ENCODE measurements at regions not wholly inside any gene's neighbourhood (a gene's known extent, or its start where the extent isn't known, plus 50 kb on each side); places are given as distances from the start of the nearest gene placed in this dataset.

GRCh38 chr5:165609871-165610270, 2104.5 kb downstream of the MAT2B start:
- peak overlapping the region in 1 of 3 donors; percentile 11 for H3K27ac Mint-ChIP-seq
- no peaks in the 10 kb centered on the region for H3K36me3 Mint-ChIP-seq
- Histone ChIP-seq H3K4me3 (ENCODE audit: low read depth, low read length) (no peak overlapping the region), H3K27ac (ENCODE audit: insufficient read depth, low read length, poor library complexity, severe bottlenecking) (no peak overlapping the region), H3K4me1 (ENCODE audit: control insufficient read depth, insufficient read depth, low read length, poor library complexity, severe bottlenecking) (no peaks in the 10 kb centered on the region), H3K36me3 (ENCODE audit: control insufficient read depth, insufficient read depth, low read length) (no peaks in the 10 kb centered on the region), H3K27me3 (ENCODE audit: control insufficient read depth, insufficient read depth, low read length) (no peaks in the 10 kb centered on the region), H3K9me3 (ENCODE audit: control insufficient read depth in 2 of 2, low read length in 2 of 2) (no peaks in the 10 kb centered on the region)
- H3K9me3 Mint-ChIP-seq, result peaks cover 4 to 30% (median 6%) of the 10 kb centered on the region in 7 donors
- no peaks in the 10 kb centered on the region for H3K4me1 Mint-ChIP-seq
- H3K27me3 Mint-ChIP-seq, result no peaks in the 10 kb centered on the region
- no peak overlapping the region for H3K4me3 Mint-ChIP-seq
- DNase-seq (no peak), ATAC-seq (ENCODE audit: low read depth in 2 of 2) (no peak)

GRCh38 chr5:165616490-165617405, 2111.3 kb downstream of the MAT2B start:
- no peaks in the 10 kb centered on the region for H3K36me3 Mint-ChIP-seq
- Histone ChIP-seq H3K9me3 (ENCODE audit: control insufficient read depth in 2 of 2, low read length in 2 of 2) (peaks cover 0 to 4% of the 10 kb centered on the region in 2 experiments), H3K27ac (ENCODE audit: insufficient read depth, low read length, poor library complexity, severe bottlenecking) (no peak overlapping the region), H3K36me3 (ENCODE audit: control insufficient read depth, insufficient read depth, low read length) (no peaks in the 10 kb centered on the region), H3K4me3 (ENCODE audit: low read depth, low read length) (no peak overlapping the region), H3K27me3 (ENCODE audit: control insufficient read depth, insufficient read depth, low read length) (no peaks in the 10 kb centered on the region), H3K4me1 (ENCODE audit: control insufficient read depth, insufficient read depth, low read length, poor library complexity, severe bottlenecking) (no peaks in the 10 kb centered on the region)
- no peaks in the 10 kb centered on the region for H3K4me1 Mint-ChIP-seq
- no peak overlapping the region for H3K4me3 Mint-ChIP-seq
- no peak overlapping the region for H3K27ac Mint-ChIP-seq
- H3K9me3 Mint-ChIP-seq, result peaks cover 4 to 28% (median 10%) of the 10 kb centered on the region in 7 donors
- DNase-seq, result no peak
- no peak for ATAC-seq (ENCODE audit: low read depth in 2 of 2)
- H3K27me3 Mint-ChIP-seq, result no peaks in the 10 kb centered on the region

- Mint-ChIP-seq H3K4me3 (no peak overlapping the region), H3K4me1 (no peaks in the 10 kb centered on the region)
- ATAC-seq (ENCODE audit: low read depth in 2 of 2), result no peak
Observed at GRCh38 chr5:165617491-165617890, 2112.1 kb downstream of the MAT2B start.

GRCh38 chr5:165620394-165620793, 2115.0 kb downstream of the MAT2B start:
- DNase-seq, result no peak
- Mint-ChIP-seq H3K4me1 (no peaks in the 10 kb centered on the region), H3K4me3 (no peak overlapping the region), H3K27me3 (no peaks in the 10 kb centered on the region), H3K27ac (no peak overlapping the region), H3K9me3 (peaks cover 5 to 24% (median 14%) of the 10 kb centered on the region in 7 donors), H3K36me3 (no peaks in the 10 kb centered on the region)
- Histone ChIP-seq H3K4me3 (ENCODE audit: low read depth, low read length) (no peak overlapping the region), H3K9me3 (ENCODE audit: control insufficient read depth in 2 of 2, low read length in 2 of 2) (peaks cover 0 to 4% of the 10 kb centered on the region in 2 experiments), H3K27ac (ENCODE audit: insufficient read depth, low read length, poor library complexity, severe bottlenecking) (no peak overlapping the region), H3K4me1 (ENCODE audit: control insufficient read depth, insufficient read depth, low read length, poor library complexity, severe bottlenecking) (no peaks in the 10 kb centered on the region), H3K27me3 (ENCODE audit: control insufficient read depth, insufficient read depth, low read length) (no peaks in the 10 kb centered on the region), H3K36me3 (ENCODE audit: control insufficient read depth, insufficient read depth, low read length) (no peaks in the 10 kb centered on the region)
- no peak for ATAC-seq (ENCODE audit: low read depth in 2 of 2)

More at GRCh38 chr5:165617491-165617890, 2112.1 kb downstream of the MAT2B start:
- DNase-seq, result no peak
- Histone ChIP-seq H3K4me1 (ENCODE audit: control insufficient read depth, insufficient read depth, low read length, poor library complexity, severe bottlenecking) (no peaks in the 10 kb centered on the region), H3K27me3 (ENCODE audit: control insufficient read depth, insufficient read depth, low read length) (no peaks in the 10 kb centered on the region), H3K36me3 (ENCODE audit: control insufficient read depth, insufficient read depth, low read length) (no peaks in the 10 kb centered on the region), H3K9me3 (ENCODE audit: control insufficient read depth in 2 of 2, low read length in 2 of 2) (peaks cover 0 to 4% of the 10 kb centered on the region in 2 experiments), H3K4me3 (ENCODE audit: low read depth, low read length) (no peak overlapping the region), H3K27ac (ENCODE audit: insufficient read depth, low read length, poor library complexity, severe bottlenecking) (no peak overlapping the region)
- Mint-ChIP-seq H3K27ac (no peak overlapping the region), H3K36me3 (no peaks in the 10 kb centered on the region), H3K27me3 (no peaks in the 10 kb centered on the region), H3K9me3 (peaks cover 4 to 28% (median 12%) of the 10 kb centered on the region in 7 donors)

GRCh38 chr5:165622864-165623536, 2117.6 kb downstream of the MAT2B start:
- H3K4me3 ChIP-seq (ENCODE audit: low read depth, low read length), result no peak overlapping the region
- ATAC-seq (ENCODE audit: low read depth in 2 of 2) (no peak), DNase-seq (no peak)
- Mint-ChIP-seq H3K27ac (peak overlapping the region in 1 of 3 donors; percentile 2), H3K9me3 (peaks cover 5 to 29% (median 12%) of the 10 kb centered on the region in 7 donors), H3K4me1 (no peaks in the 10 kb centered on the region), H3K36me3 (no peaks in the 10 kb centered on the region), H3K27me3 (no peaks in the 10 kb centered on the region), H3K4me3 (no peak overlapping the region)
- H3K27me3 ChIP-seq (ENCODE audit: control insufficient read depth, insufficient read depth, low read length), result no peaks in the 10 kb centered on the region
- no peaks in the 10 kb centered on the region for H3K36me3 ChIP-seq (ENCODE audit: control insufficient read depth, insufficient read depth, low read length)
- peaks cover 0 to 4% of the 10 kb centered on the region in 2 experiments for H3K9me3 ChIP-seq (ENCODE audit: control insufficient read depth in 2 of 2, low read length in 2 of 2)
- H3K27ac ChIP-seq (ENCODE audit: insufficient read depth, low read length, poor library complexity, severe bottlenecking), result no peak overlapping the region
- H3K4me1 ChIP-seq (ENCODE audit: control insufficient read depth, insufficient read depth, low read length, poor library complexity, severe bottlenecking), result no peaks in the 10 kb centered on the region

- H3K9me3 Mint-ChIP-seq, result peaks cover 4 to 25% (median 5%) of the 10 kb centered on the region in 7 donors
- no peaks in the 10 kb centered on the region for H3K4me1 Mint-ChIP-seq
- peak overlapping the region in 1 of 3 donors; percentile 50 for H3K27ac Mint-ChIP-seq
- DNase-seq, result no peak
- Histone ChIP-seq H3K36me3 (ENCODE audit: control insufficient read depth, insufficient read depth, low read length) (no peaks in the 10 kb centered on the region), H3K4me3 (ENCODE audit: low read depth, low read length) (no peak overlapping the region), H3K9me3 (ENCODE audit: control insufficient read depth in 2 of 2, low read length in 2 of 2) (peaks cover 0 to 4% of the 10 kb centered on the region in 2 experiments), H3K27ac (ENCODE audit: insufficient read depth, low read length, poor library complexity, severe bottlenecking) (no peak overlapping the region), H3K27me3 (ENCODE audit: control insufficient read depth, insufficient read depth, low read length) (no peaks in the 10 kb centered on the region), H3K4me1 (ENCODE audit: control insufficient read depth, insufficient read depth, low read length, poor library complexity, severe bottlenecking) (no peaks in the 10 kb centered on the region)
- H3K27me3 Mint-ChIP-seq, result no peaks in the 10 kb centered on the region
- no peak overlapping the region for H3K4me3 Mint-ChIP-seq
- no peak for ATAC-seq (ENCODE audit: low read depth in 2 of 2)
- no peaks in the 10 kb centered on the region for H3K36me3 Mint-ChIP-seq
Observed at GRCh38 chr5:165624166-165624946, 2118.9 kb downstream of the MAT2B start.

GRCh38 chr5:165626161-165626560, 2120.7 kb downstream of the MAT2B start:
- Mint-ChIP-seq H3K27ac (no peak overlapping the region), H3K36me3 (no peaks in the 10 kb centered on the region), H3K4me3 (no peak overlapping the region), H3K4me1 (no peaks in the 10 kb centered on the region), H3K9me3 (peaks cover 4 to 18% (median 9%) of the 10 kb centered on the region in 7 donors), H3K27me3 (no peaks in the 10 kb centered on the region)
- no peaks in the 10 kb centered on the region for H3K36me3 ChIP-seq (ENCODE audit: control insufficient read depth, insufficient read depth, low read length)
- ATAC-seq (ENCODE audit: low read depth in 2 of 2) (no peak), DNase-seq (no peak)
- H3K9me3 ChIP-seq (ENCODE audit: control insufficient read depth in 2 of 2, low read length in 2 of 2), result peaks cover 0 to 4% of the 10 kb centered on the region in 2 experiments
- no peaks in the 10 kb centered on the region for H3K27me3 ChIP-seq (ENCODE audit: control insufficient read depth, insufficient read depth, low read length)
- no peaks in the 10 kb centered on the region for H3K4me1 ChIP-seq (ENCODE audit: control insufficient read depth, insufficient read depth, low read length, poor library complexity, severe bottlenecking)
- no peak overlapping the region for H3K4me3 ChIP-seq (ENCODE audit: low read depth, low read length)
- H3K27ac ChIP-seq (ENCODE audit: insufficient read depth, low read length, poor library complexity, severe bottlenecking), result no peak overlapping the region
